GM21423 (cell line): ENCODE measurements at regions not wholly inside any gene's neighbourhood (a gene's known extent, or its start where the extent isn't known, plus 50 kb on each side); places are given as distances from the start of the nearest gene placed in this dataset.
"Not testable (repeated sequence)": the region's sequence is repeated elsewhere in the genome, so short reads cannot be mapped to it uniquely, and the experiment has no call there.

Experiments used
- ATAC-seq: cut with Tn5 transposase; IDR thresholded peaks from one replicate; pipeline ENCODE4 v1.9.1; 2021; ENCODE audit warnings: mild to moderate bottlenecking, moderate library complexity; ENCODE audit not compliant: unreplicated experiment

DNA sequence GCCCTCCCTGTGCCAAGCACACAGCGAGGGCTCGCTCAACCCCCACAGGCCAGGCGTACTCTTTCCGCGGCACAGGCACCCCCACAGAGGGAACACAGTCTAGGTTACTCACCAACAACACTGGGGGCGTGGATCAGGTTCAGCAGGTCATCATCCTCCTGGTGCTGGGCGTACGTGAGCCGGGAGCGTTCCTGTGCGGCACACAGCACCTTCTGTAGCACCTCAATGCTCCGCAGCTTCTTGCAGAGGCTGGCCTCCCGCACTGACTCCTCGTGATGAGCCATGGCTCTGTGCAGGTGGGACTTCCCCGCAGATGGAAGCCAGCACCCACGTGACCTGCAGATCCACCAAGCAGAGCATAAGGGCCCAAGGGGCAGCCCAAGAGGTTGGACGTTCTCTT, 296.8 kb downstream of the GOLGA6L6 start:
- not testable (repeated sequence) for ATAC-seq

- ATAC-seq, result not testable (repeated sequence)
Measured at GRCh38 chr15:20243486-20244240, 297.9 kb downstream of the GOLGA6L6 start.

DNA sequence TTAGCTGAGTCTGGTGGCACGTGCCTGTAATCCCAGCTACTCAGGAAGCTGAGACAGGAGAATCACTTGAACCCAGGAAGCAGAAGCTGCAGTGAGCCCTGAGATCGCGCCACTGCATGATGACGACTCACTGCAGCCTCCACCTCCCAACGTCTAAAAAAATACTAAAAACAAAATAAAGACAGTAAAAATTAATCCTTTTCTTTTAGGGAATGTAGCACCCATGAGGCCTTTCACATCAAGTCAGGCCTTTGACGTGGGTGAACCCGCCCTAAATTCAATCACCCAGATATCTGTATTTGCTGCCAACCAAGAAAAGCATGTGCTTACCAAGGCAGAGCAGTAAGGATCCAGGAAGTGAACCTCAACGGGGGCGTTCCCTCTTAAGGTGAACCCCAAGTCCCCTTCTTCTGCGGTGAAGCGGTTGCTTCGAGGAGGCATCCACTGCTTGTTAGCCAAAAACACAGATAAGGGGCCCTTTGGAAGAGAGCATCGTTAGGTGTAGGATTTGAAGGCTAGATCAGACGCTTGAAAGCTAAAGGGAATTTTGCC, 301.2 kb downstream of the GOLGA6L6 start:
- ATAC-seq, result not testable (repeated sequence)

DNA sequence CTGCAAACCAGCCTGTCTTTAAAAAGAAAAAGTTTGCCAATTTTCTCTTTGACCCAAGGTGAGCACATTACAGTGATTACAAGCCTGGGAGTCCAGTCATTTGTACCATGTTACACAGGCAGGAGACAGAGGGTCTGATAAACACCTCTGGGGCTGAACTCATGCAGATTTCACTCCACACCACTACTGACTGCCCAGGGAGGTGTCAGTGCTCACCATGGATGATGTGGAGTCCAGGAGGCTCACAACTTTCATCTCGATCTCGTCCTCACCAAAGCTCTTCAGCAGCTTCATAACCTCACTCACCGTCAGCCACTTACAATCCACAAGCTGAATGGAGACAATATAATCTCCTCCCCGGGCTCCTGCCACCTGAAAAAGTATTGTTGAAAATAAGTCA, 302.4 kb downstream of the GOLGA6L6 start:
- ATAC-seq, result not testable (repeated sequence)

DNA sequence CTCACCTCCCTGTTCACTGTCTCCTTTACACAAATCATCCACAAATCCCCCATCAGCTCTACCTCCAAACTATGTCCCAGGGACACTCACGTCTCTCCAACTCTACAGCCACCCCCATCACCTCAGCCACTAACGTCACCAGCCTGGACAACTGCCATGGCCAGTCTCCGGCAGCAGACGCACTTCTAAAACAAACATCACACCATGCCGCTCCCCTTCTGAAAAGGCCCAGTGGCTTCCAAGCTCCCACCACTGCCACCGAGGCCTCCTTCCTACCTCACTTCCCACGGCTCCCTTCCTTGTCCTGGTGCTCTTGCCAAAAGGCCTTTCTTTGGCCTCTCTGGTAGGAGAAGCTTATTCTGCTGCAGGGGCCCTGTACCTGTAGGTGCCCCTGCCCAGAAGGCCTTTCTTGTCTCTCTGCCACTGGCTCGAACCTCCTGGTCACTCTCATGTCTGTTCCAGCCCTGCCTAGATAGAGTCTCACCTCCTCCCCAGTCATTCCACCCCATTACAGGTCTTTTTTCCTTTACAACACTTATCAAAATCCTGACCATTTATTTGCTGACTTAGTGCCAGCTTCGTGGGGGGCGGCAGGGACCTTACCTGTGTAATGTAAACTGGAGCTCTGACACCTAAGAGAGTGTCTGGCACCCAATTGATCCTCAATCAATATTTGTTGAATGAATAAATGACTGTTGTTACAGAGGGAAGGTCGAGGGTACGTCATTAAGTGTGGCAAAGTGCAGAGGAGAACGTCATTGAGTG, 304.2 kb downstream of the GOLGA6L6 start:
- ATAC-seq, result not testable (repeated sequence)

GRCh38 chr15:20235728-20236127, 305.9 kb downstream of the GOLGA6L6 start:
- ATAC-seq, result not testable (repeated sequence)

- ATAC-seq, result not testable (repeated sequence)
Measured at GRCh38 chr15:20234006-20234540, 307.5 kb downstream of the GOLGA6L6 start.

- not testable (repeated sequence) for ATAC-seq
Measured at GRCh38 chr15:20232457-20232856, 309.1 kb downstream of the GOLGA6L6 start.

DNA sequence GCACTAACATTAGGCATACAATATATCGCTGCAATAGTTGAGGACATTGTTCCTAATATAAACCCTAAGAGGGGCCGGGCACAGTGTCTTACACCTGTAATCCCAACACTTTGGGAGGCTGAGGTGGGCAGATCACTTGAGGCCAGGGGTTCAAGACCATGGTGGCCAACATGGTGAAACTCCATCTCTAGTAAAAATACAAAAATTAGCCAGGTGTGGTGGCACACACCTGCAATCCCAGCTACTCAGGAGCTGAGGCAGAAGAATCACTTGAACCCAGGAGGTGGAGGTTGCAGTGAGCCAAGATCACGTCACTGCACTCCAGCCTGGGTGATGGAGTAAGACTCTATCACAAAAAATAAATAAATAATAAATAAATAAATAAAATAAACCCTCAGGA, 310.9 kb downstream of the GOLGA6L6 start:
- not testable (repeated sequence) for ATAC-seq

DNA sequence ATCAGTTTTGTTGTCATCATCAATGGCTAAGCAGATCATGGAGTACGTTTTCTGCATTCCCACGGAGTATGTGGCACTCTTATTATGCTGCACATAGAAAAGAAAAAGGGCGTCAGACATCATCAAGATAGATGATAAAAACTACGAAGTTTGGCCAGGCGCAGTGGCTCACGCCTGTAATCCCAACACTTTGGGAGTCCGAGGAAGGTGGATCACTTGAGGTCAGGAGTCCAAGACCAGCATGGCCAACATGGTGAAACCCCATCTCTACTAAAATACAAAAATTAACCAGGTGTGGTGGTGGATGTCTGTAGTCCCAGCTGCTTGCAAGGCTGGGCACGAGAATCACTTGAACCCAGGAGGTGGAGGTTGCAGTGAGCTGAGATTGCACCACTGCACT, 312.8 kb downstream of the GOLGA6L6 start:
- ATAC-seq, result not testable (repeated sequence)

DNA sequence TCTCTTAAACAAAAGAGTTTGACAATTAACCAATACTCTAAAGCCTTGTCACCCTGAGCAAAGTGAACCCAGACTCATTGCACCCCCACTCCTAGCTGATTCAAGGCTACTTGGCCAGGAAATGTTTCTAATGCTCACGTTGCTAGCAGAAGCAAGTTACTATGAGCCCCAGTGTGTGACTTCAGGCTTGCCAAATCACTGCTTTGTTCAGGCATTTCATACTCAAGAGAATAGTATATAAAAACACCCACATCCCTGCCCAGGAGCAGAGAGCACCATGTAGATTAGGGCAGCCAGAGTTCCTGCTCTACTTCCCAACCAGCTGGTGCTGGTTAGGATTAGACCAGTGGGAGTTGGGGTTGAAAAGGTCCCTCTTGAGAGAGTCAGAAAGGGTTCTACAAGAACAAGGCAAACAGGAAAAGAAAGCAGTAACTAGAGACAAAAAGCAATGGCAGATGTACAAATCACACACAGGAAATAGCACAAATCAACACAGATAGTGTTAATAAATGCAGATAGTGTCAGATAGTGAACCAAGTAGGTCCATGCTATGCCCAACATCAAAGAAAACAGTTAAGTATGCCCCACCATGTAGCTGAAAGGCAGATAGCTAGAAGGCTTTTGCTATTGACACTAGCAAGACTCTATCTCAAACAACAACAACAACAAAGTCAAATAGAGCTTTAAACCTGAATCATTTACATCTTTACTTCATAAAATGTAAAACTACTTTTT, 314.3 kb downstream of the GOLGA6L6 start:
- ATAC-seq, result not testable (repeated sequence)

GRCh38 chr15:20226531-20226930, 315.1 kb downstream of the GOLGA6L6 start:
- ATAC-seq, result not testable (repeated sequence)

GRCh38 chr15:20221063-20221462, 320.5 kb downstream of the GOLGA6L6 start:
- not testable (repeated sequence) for ATAC-seq

DNA sequence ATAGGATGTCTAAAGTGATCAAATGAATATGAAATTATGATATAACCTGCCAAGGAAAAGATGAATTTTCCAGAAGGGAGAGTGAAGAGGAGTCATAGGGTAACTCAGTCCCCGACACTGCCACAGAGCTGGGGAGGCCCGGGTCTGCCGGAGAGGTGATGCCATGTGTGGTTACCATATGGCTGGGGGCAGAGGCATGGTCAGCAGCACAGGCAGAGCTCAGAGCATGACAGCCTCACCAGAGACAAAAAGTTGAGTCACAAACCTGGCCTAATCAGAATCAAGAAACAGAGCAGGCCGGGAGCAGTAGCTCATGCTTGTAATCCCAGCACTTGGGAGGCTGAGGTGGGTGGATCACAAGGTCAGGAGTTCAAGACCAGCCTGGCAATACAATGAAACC, 322.4 kb downstream of the GOLGA6L6 start:
- ATAC-seq, result not testable (repeated sequence)

- not testable (repeated sequence) for ATAC-seq
Measured at GRCh38 chr15:20215700-20216099, 325.9 kb downstream of the GOLGA6L6 start.

GRCh38 chr15:20214101-20214500, 327.5 kb downstream of the GOLGA6L6 start:
- ATAC-seq, result not testable (repeated sequence)

DNA sequence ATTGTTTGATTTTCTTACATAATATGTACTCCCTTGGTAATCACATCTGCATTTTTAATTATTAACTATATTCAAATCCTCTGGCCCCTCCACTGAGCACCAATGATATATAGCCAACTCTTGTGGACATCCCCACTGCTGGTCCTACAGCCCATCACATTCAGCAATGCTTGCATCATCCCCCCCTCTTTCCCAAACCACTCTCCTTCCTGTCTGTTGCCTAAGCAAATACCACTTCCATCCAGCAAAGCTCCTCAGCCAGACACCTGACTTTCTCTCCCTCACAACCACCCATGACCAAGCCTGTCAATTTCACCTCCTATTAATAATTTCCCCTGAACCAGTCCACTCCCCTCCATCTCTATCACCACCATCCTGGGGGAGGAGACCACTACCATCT, 330.1 kb downstream of the GOLGA6L6 start:
- ATAC-seq, result not testable (repeated sequence)

- not testable (repeated sequence) for ATAC-seq
Measured at GRCh38 chr15:20209973-20210372, 331.6 kb downstream of the GOLGA6L6 start.

DNA sequence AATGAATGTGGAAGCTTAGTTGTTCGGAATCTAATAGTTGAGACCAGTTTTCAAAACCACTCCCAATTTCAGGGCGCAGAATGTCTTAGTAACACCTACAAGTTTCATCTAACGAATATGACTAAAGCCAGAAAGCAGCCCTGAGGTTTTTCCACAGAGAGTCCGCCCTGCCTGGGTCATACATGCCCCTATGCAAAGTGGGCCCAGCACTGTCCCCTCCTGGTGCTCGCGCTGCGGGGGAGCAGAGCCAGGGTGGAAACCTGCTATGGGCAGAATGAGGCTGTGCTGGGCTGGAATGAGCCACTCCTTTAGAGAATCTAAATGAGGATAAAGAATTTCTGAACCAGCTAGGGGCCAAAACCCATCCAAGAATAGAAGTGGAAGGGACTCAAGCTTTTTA, 334.0 kb downstream of the GOLGA6L6 start:
- ATAC-seq, result not testable (repeated sequence)

DNA sequence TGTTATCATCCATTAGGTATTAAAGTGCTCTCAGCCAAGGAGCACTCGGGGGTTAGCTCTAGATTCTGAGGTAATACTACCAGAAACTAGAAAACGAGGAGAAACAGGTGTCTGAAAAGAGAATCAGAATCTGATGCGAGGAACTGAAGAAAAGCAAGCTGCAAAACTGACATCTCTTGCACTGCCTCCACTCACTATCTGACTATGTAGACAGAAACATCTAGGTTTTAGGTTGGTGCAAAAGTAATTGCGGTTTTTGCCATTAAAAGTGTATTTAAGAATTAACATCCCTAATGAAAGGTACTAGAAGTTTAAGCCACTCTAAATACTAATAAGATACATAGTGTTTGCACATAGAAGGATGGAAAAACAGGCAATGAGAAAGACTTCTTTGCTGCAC, 334.4 kb downstream of the GOLGA6L6 start:
- not testable (repeated sequence) for ATAC-seq
